AML-193 (cell line): ENCODE measurements at regions not wholly inside any gene's neighbourhood (a gene's known extent, or its start where the extent isn't known, plus 50 kb on each side); places are given as distances from the start of the nearest gene placed in this dataset.
"Not testable (repeated sequence)": the region's sequence is repeated elsewhere in the genome, so short reads cannot be mapped to it uniquely, and the experiment has no call there.

Experiments
- DNase-seq, 2 experiments: peaks; one replicate each; lab custom pipeline; 2025; lab: John Stamatoyannopoulos, UW

GRCh38 chr17:71023249-71024030, 854.1 kb downstream of the KCNJ2 start:
- DNase-seq, result no peak

- DNase-seq, result no peak
Observed at GRCh38 chr17:71024172-71024571, 854.8 kb downstream of the KCNJ2 start.

GRCh38 chr17:71024969-71025368, 855.6 kb downstream of the KCNJ2 start:
- no peak for DNase-seq

GRCh38 chr17:71029246-71029645, 859.9 kb downstream of the KCNJ2 start:
- DNase-seq, result no peak

- DNase-seq, result not testable (repeated sequence)
Observed at GRCh38 chr17:71031286-71031685, 862.0 kb downstream of the KCNJ2 start.

- no peak for DNase-seq
Observed at GRCh38 chr17:71032746-71033273, 863.5 kb downstream of the KCNJ2 start.

- no peak for DNase-seq
Observed at GRCh38 chr17:71033336-71033735, 864.0 kb downstream of the KCNJ2 start.

- DNase-seq, result no peak
Observed at GRCh38 chr17:71035226-71035625, 865.9 kb downstream of the KCNJ2 start.

- DNase-seq, result no peak
Observed at GRCh38 chr17:71037386-71037785, 868.1 kb downstream of the KCNJ2 start.

- no peak for DNase-seq
Observed at GRCh38 chr17:71039391-71039790, 870.1 kb downstream of the KCNJ2 start.

GRCh38 chr17:71052971-71053370, 883.6 kb downstream of the KCNJ2 start:
- DNase-seq, result no peak

GRCh38 chr17:71055128-71055527, 885.8 kb downstream of the KCNJ2 start:
- no peak for DNase-seq

GRCh38 chr17:71057448-71057847, 888.1 kb downstream of the KCNJ2 start:
- no peak for DNase-seq

GRCh38 chr17:71057938-71058337, 888.6 kb downstream of the KCNJ2 start:
- DNase-seq, result no peak

GRCh38 chr17:71063127-71063526, 893.8 kb downstream of the KCNJ2 start:
- no peak for DNase-seq

- no peak for DNase-seq
Observed at GRCh38 chr17:71063559-71063958, 894.2 kb downstream of the KCNJ2 start.

- DNase-seq, result no peak
Observed at GRCh38 chr17:71067669-71068407, 898.5 kb downstream of the KCNJ2 start.

- no peak for DNase-seq
Observed at GRCh38 chr17:71068408-71068750, 899.0 kb downstream of the KCNJ2 start.

GRCh38 chr17:71071041-71071440, 901.7 kb downstream of the KCNJ2 start:
- DNase-seq, result no peak

GRCh38 chr17:71071837-71072236, 902.5 kb downstream of the KCNJ2 start:
- DNase-seq, result no peak

- DNase-seq, result no peak
Observed at GRCh38 chr17:71080937-71081336, 911.6 kb downstream of the KCNJ2 start.

- no peak for DNase-seq
Observed at GRCh38 chr17:71081666-71082065, 912.3 kb downstream of the KCNJ2 start.

- DNase-seq, result peak; percentile 4 to 29
Observed at GRCh38 chr17:71084219-71084618, 914.9 kb downstream of the KCNJ2 start.
